ENCODE measurements at regions not wholly inside any gene's neighbourhood (a gene's known extent, or its start where the extent isn't known, plus 50 kb on each side); places are given as distances from the start of the nearest gene placed in this dataset.

- TF ChIP-seq CTCF (IDR thresholded peaks at IDR 0.05), result no peak
- intact Hi-C loops (cut with DNase I, micrococcal nuclease), result no loop called here
- no peak for DNase-seq
- Histone ChIP-seq H3K4me1 (ENCODE audit: low read depth) (no peaks in the 10 kb centered on the region), H3K36me3 (ENCODE audit: low read depth) (no peaks in the 10 kb centered on the region), H3K9me3 (no peaks in the 10 kb centered on the region), H3K4me3 (no peak overlapping the region)
- ATAC-seq, result no peak
Observed at GRCh38 chr6:120514544-120514943, 819.7 kb downstream of the TBC1D32 start.

GRCh38 chr6:120511712-120512111, 822.6 kb downstream of the TBC1D32 start:
- TF ChIP-seq CTCF (IDR thresholded peaks at IDR 0.05), result no peak
- Histone ChIP-seq H3K4me1 (ENCODE audit: low read depth) (no peaks in the 10 kb centered on the region), H3K9me3 (no peaks in the 10 kb centered on the region), H3K4me3 (no peak overlapping the region), H3K36me3 (ENCODE audit: low read depth) (no peaks in the 10 kb centered on the region)
- intact Hi-C loops (cut with DNase I, micrococcal nuclease), result no loop called here
- DNase-seq, result no peak
- ATAC-seq, result no peak

- Histone ChIP-seq H3K36me3 (ENCODE audit: low read depth) (no peaks in the 10 kb centered on the region), H3K9me3 (no peaks in the 10 kb centered on the region), H3K4me3 (no peak overlapping the region), H3K4me1 (ENCODE audit: low read depth) (no peaks in the 10 kb centered on the region)
- no peak for TF ChIP-seq CTCF (IDR thresholded peaks at IDR 0.05)
- ATAC-seq (no peak), DNase-seq (no peak)
- intact Hi-C loops (cut with DNase I, micrococcal nuclease), result no loop called here
Observed at GRCh38 chr6:120498711-120499110, 835.6 kb downstream of the TBC1D32 start.

GRCh38 chr6:120496661-120497060, 837.6 kb downstream of the TBC1D32 start:
- H3K36me3 ChIP-seq (ENCODE audit: low read depth), result no peaks in the 10 kb centered on the region
- DNase-seq (no peak), ATAC-seq (no peak)
- H3K4me1 ChIP-seq (ENCODE audit: low read depth), result no peaks in the 10 kb centered on the region
- no peak for TF ChIP-seq CTCF (IDR thresholded peaks at IDR 0.05)
- intact Hi-C loops (cut with DNase I, micrococcal nuclease), result no loop called here
- no peaks in the 10 kb centered on the region for H3K9me3 ChIP-seq
- H3K4me3 ChIP-seq, result no peak overlapping the region

- no peak overlapping the region for H3K4me3 ChIP-seq
- no peak for TF ChIP-seq CTCF (IDR thresholded peaks at IDR 0.05)
- H3K36me3 ChIP-seq (ENCODE audit: low read depth), result no peaks in the 10 kb centered on the region
- intact Hi-C loops (cut with DNase I, micrococcal nuclease), result no loop called here
- no peak for ATAC-seq
- DNase-seq, result no peak
- H3K9me3 ChIP-seq, result no peaks in the 10 kb centered on the region
- H3K4me1 ChIP-seq (ENCODE audit: low read depth), result no peaks in the 10 kb centered on the region
Observed at GRCh38 chr6:120493505-120493904, 840.8 kb downstream of the TBC1D32 start.

GRCh38 chr6:120489941-120490340, 844.3 kb downstream of the TBC1D32 start:
- TF ChIP-seq CTCF (IDR thresholded peaks at IDR 0.05), result no peak
- intact Hi-C loops (cut with DNase I, micrococcal nuclease), result no loop called here
- Histone ChIP-seq H3K9me3 (no peaks in the 10 kb centered on the region), H3K4me3 (no peak overlapping the region), H3K4me1 (ENCODE audit: low read depth) (no peaks in the 10 kb centered on the region), H3K36me3 (ENCODE audit: low read depth) (no peaks in the 10 kb centered on the region)
- DNase-seq (no peak), ATAC-seq (no peak)
